Naive B cell (primary cell): ENCODE measurements at regions not wholly inside any gene's neighbourhood (a gene's known extent, or its start where the extent isn't known, plus 50 kb on each side); places are given as distances from the start of the nearest gene placed in this dataset.
"Not testable (repeated sequence)": the region's sequence is repeated elsewhere in the genome, so short reads cannot be mapped to it uniquely, and the experiment has no call there.

Experiments used
- ATAC-seq, 2 donors: fragments of 150-1000 bp; cut with Tn5 transposase; 2 replicates each; pipeline ENCODE4 v1.10.0; 2021; ENCODE audit warnings: low read depth in 2 of 2, mild to moderate bottlenecking in 2 of 2, moderate library complexity in 2 of 2
- DNase-seq: peaks from one replicate; pipeline ENCODE4 v3.0.0; 2022
- H3K27ac Mint-ChIP-seq, 6 donors: one replicate each; pipeline ENCODE4 v1.8.0; 2020 to 2022; ENCODE audit warnings: mild to moderate bottlenecking in 6 of 6, mixed read lengths in 6 of 6, moderate library complexity in 5 of 6, inconsistent platforms in 2 of 6
- H3K27me3 Mint-ChIP-seq, 3 donors: one replicate each; pipeline ENCODE4 v1.8.0; 2021 to 2022; ENCODE audit warnings: mixed read lengths in 3 of 3, mild to moderate bottlenecking in 1 of 3
- H3K36me3 Mint-ChIP-seq, 2 donors: one replicate each; pipeline ENCODE4 v1.8.0; 2020 to 2022; ENCODE audit warnings: mixed read lengths in 2 of 2, inconsistent platforms in 1 of 2, mild to moderate bottlenecking in 1 of 2
- H3K4me1 Mint-ChIP-seq, 3 donors: one replicate each; pipeline ENCODE4 v1.8.0; 2020 to 2022; ENCODE audit warnings: mixed read lengths in 3 of 3, inconsistent platforms in 1 of 3, mild to moderate bottlenecking in 1 of 3, moderate library complexity in 1 of 3
- H3K4me3 Mint-ChIP-seq, 8 donors: one replicate each; pipeline ENCODE4 v1.8.0; 2020 to 2022; ENCODE audit warnings: mild to moderate bottlenecking in 8 of 8, mixed read lengths in 8 of 8, moderate library complexity in 8 of 8, inconsistent platforms in 2 of 8
- H3K9me3 Mint-ChIP-seq, 7 donors: one replicate each; pipeline ENCODE4 v1.8.0; 2020 to 2022; ENCODE audit warnings: mixed read lengths in 7 of 7, mild to moderate bottlenecking in 5 of 7, inconsistent platforms in 2 of 7, moderate library complexity in 1 of 7

GRCh38 chr6:170147832-170148708 lies 142.8 kb downstream of the DLL1 start:
- Mint-ChIP-seq H3K4me3 (peak overlapping the region; percentile 28 to 82 (median 74)), H3K27me3 (peaks cover 17 to 57% (median 52%) of the 10 kb centered on the region in 3 donors), H3K27ac (peak overlapping the region in 3 of 6 donors; percentile 13 to 86 (median 79)), H3K4me1 (peaks cover 21 to 42% (median 28%) of the 10 kb centered on the region in 3 donors), H3K9me3 (peaks cover 6 to 17% (median 7%) of the 10 kb centered on the region in 7 donors), H3K36me3 (peaks cover 0 to 8% of the 10 kb centered on the region in 2 donors)
- ATAC-seq (peak; percentile 58 to 67), DNase-seq (no peak)

DNA sequence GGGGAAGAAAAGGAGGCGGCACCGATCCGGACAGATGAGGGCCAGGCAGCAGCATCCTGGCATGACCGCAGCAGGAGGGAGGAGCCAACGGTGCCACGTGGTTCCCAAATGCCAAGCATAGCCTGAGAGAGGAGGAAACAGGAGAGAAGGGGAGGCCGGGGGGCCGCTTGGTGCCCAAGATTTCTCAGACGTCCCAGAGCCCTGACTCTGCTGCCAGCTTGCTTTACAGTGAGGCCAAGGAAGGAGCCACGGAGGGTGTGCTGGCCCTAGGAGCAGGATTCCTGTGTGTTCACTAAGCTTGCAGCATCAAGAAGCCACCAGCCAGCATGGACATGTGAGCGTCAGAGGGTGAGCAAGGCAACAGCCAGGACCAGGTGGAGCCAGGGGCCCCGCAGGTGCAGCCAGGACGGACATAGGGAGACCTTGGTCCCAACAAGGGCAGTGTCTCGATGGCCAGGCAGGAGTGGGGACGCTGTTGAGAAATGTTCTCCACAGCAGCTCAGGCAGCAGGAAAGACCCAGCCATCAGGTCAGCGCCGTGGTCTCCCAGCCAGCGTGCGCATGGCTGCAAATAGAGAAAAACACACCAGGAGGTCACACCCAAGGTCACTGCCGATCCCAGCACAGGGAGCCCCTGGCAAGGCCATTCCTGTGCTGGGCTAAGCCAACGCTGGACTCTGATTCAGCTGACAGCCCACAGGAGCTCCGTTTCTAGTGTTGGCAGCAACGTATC lies 143.7 kb downstream of the DLL1 start:
- no peak for ATAC-seq
- peaks cover 15 to 48% (median 44%) of the 10 kb centered on the region in 3 donors for H3K27me3 Mint-ChIP-seq
- H3K27ac Mint-ChIP-seq, result peak overlapping the region in 2 of 6 donors; percentile 79 to 85
- H3K36me3 Mint-ChIP-seq, result peaks cover 0 to 8% of the 10 kb centered on the region in 2 donors
- peaks cover 6 to 18% (median 7%) of the 10 kb centered on the region in 7 donors for H3K9me3 Mint-ChIP-seq
- no peak for DNase-seq
- peak overlapping the region in 5 of 8 donors; percentile 28 to 79 (median 72) for H3K4me3 Mint-ChIP-seq
- H3K4me1 Mint-ChIP-seq, result peaks cover 21 to 42% (median 28%) of the 10 kb centered on the region in 3 donors

DNA sequence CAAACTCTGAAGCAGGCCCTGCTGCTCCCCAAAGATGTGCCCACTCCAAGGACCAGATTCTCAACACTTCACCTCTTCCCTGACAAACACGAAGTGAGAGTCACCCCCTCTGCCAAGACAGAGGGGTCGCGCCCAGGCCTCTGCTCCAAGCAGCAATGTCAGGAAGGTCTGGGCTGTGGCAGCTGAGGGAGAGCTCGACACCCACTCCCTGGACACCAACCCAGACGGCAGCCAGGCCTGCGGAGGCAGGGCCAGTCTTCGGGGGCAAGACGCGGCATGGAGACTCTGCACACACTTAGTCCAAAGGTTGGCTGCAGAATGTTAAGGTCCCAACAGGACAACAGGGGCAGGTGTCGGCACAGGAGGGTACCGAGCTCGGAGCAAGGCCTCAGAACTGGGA lies 144.2 kb downstream of the DLL1 start:
- ATAC-seq (no peak), DNase-seq (no peak)
- H3K4me3 Mint-ChIP-seq, result peak overlapping the region in 1 of 8 donors; percentile 79
- peaks cover 6 to 18% (median 7%) of the 10 kb centered on the region in 7 donors for H3K9me3 Mint-ChIP-seq
- peak overlapping the region in 2 of 6 donors; percentile 42 to 67 for H3K27ac Mint-ChIP-seq
- H3K27me3 Mint-ChIP-seq, result peaks cover 9 to 42% (median 38%) of the 10 kb centered on the region in 3 donors
- peaks cover 0 to 8% of the 10 kb centered on the region in 2 donors for H3K36me3 Mint-ChIP-seq
- peaks cover 21 to 42% (median 28%) of the 10 kb centered on the region in 3 donors for H3K4me1 Mint-ChIP-seq

GRCh38 chr6:170146131-170146530 lies 144.7 kb downstream of the DLL1 start:
- not testable (repeated sequence) for ATAC-seq, DNase-seq, H3K4me3 Mint-ChIP-seq, H3K36me3 Mint-ChIP-seq, H3K27ac Mint-ChIP-seq
- H3K9me3 Mint-ChIP-seq, result peaks cover 6 to 18% (median 7%) of the 10 kb centered on the region in 7 donors
- H3K4me1 Mint-ChIP-seq, result peaks cover 21 to 42% (median 28%) of the 10 kb centered on the region in 3 donors
- peaks cover 4 to 37% (median 36%) of the 10 kb centered on the region in 3 donors for H3K27me3 Mint-ChIP-seq

DNA sequence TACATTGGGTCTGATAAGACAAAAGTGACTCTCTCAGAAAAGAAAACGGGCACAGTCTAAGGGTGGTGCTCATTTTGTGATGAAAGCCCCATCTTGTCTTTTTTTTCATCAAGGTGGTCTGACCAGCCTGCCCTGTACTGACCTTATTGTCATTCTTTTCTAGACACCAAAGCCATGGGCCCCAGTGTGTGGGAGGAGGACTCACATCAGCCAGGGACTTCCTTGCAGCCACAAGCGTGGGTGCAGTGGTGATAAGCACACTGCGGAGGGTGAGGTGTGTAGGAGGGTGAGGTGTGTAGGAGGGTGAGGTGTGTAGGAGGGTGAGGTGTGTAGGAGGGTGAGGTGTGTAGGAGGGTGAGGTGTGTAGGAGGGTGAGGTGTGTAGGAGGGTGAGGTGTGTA lies 145.2 kb downstream of the DLL1 start:
- Mint-ChIP-seq H3K4me1 (peaks cover 21 to 42% (median 28%) of the 10 kb centered on the region in 3 donors), H3K27ac (peak overlapping the region in 1 of 6 donors; percentile 67), H3K27me3 (peaks cover 3 to 35% (median 33%) of the 10 kb centered on the region in 3 donors), H3K9me3 (peaks cover 6 to 18% (median 7%) of the 10 kb centered on the region in 7 donors)
- not testable (repeated sequence) for H3K4me3 Mint-ChIP-seq, ATAC-seq, DNase-seq, H3K36me3 Mint-ChIP-seq

DNA sequence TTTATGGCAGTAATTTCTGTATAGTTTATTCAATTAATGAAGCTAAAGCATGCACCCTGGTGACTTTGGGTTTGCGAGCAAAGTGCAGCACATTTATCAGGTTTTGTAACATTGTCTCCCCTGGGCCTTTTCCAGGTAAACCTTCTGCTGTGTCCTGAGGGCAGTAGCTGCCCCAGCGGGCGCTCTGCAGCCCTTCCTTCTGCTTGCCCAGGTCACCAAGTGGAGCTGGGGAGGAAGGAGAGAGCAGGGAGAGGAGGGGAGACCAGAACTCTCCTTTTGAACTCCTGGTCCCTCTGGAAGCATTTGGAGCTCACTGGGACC lies 145.6 kb downstream of the DLL1 start:
- Mint-ChIP-seq H3K36me3 (peaks cover 0 to 8% of the 10 kb centered on the region in 2 donors), H3K4me1 (peaks cover 21 to 42% (median 28%) of the 10 kb centered on the region in 3 donors), H3K27me3 (peaks cover 3 to 30% (median 28%) of the 10 kb centered on the region in 3 donors), H3K9me3 (peaks cover 6 to 18% (median 7%) of the 10 kb centered on the region in 7 donors), H3K4me3 (no peak overlapping the region), H3K27ac (peak overlapping the region in 2 of 6 donors; percentile 62 to 67)
- ATAC-seq, result no peak
- DNase-seq, result no peak

DNA sequence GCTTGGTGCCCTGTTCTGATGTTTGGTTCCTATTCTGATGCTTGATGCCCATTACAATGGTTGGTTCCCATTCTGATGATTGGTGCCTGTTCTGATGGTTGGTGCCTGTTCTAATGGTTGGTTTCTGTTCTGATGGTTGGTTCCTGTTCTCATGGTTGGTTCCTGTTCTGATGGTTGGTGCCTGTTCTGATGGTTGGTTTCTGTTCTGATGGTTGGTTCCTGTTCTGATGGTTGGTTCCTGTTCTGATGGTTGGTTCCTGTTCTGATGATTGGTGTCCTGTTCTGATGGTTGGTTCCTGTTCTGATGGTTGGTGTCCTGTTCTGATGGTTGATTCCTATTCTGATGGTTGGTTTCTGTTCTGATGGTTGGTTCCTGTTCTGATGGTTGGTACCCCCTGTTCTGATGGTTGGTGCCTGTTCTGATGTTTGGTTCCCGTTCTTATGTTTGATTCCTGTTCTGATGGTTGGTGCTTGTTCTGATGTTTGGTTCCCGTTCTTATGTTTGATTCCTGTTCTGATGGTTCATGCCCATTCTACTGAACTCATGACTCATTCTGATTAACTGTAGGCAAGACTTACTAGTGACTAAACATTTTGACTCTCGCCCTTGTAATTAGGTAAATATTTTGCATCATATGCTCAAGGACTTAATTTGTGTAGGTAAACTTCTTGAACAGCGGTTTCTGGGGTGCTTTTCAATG lies 146.2 kb downstream of the DLL1 start:
- ATAC-seq, result peak; percentile 25 to 28
- peaks cover 3 to 25% (median 23%) of the 10 kb centered on the region in 3 donors for H3K27me3 Mint-ChIP-seq
- H3K4me3 Mint-ChIP-seq, result peak overlapping the region in 3 of 8 donors; percentile 21 to 74 (median 67)
- no peak for DNase-seq
- peak overlapping the region in 4 of 6 donors; percentile 36 to 89 (median 66) for H3K27ac Mint-ChIP-seq
- peaks cover 21 to 41% (median 25%) of the 10 kb centered on the region in 3 donors for H3K4me1 Mint-ChIP-seq
- peaks cover 0 to 8% of the 10 kb centered on the region in 2 donors for H3K36me3 Mint-ChIP-seq
- peaks cover 6 to 18% (median 7%) of the 10 kb centered on the region in 7 donors for H3K9me3 Mint-ChIP-seq

- H3K9me3 Mint-ChIP-seq, result peaks cover 6 to 18% (median 14%) of the 10 kb centered on the region in 7 donors
- H3K27ac Mint-ChIP-seq, result peak overlapping the region in 2 of 6 donors; percentile 39 to 71
- H3K27me3 Mint-ChIP-seq, result peaks cover 3 to 14% (median 12%) of the 10 kb centered on the region in 3 donors
- H3K4me1 Mint-ChIP-seq, result peaks cover 13 to 32% (median 21%) of the 10 kb centered on the region in 3 donors
- no peak for ATAC-seq
- no peak for DNase-seq
- no peak overlapping the region for H3K4me3 Mint-ChIP-seq
- peaks cover 0 to 8% of the 10 kb centered on the region in 2 donors for H3K36me3 Mint-ChIP-seq
Observed at GRCh38 chr6:170143401-170144150, 147.3 kb downstream of the DLL1 start.

DNA sequence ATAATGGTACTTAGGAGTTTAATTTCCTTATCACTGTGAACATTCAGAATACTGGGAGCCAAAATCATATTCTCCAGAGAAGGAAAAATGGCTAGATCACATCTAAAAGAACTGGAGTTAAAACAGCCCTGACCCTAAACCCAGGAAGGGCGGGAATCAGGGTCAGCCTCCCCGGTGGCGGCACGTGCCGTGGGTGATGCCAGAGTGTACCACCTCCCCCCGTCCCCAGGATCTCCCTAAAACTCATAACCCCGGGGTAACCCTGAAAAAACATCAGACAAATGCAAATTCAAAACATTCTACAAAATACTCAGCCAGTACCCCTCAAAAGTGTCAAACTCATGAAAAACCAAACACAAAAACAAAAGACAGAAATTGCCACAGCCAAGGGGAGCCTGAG lies 148.3 kb downstream of the DLL1 start:
- H3K9me3 Mint-ChIP-seq, result peaks cover 6 to 18% (median 15%) of the 10 kb centered on the region in 7 donors
- peaks cover 0 to 8% of the 10 kb centered on the region in 2 donors for H3K36me3 Mint-ChIP-seq
- ATAC-seq (no peak), DNase-seq (no peak)
- H3K4me1 Mint-ChIP-seq, result peaks cover 3 to 22% (median 12%) of the 10 kb centered on the region in 3 donors
- no peak overlapping the region for H3K4me3 Mint-ChIP-seq
- H3K27ac Mint-ChIP-seq, result no peak overlapping the region
- H3K27me3 Mint-ChIP-seq, result peaks cover 0 to 7% (median 6%) of the 10 kb centered on the region in 3 donors

- H3K4me3 Mint-ChIP-seq, H3K27ac Mint-ChIP-seq, H3K27me3 Mint-ChIP-seq, ATAC-seq, H3K36me3 Mint-ChIP-seq, DNase-seq: not testable (repeated sequence)
- Mint-ChIP-seq H3K9me3 (peaks cover 6 to 18% (median 15%) of the 10 kb centered on the region in 7 donors), H3K4me1 (peaks cover 0 to 14% (median 7%) of the 10 kb centered on the region in 3 donors)
Observed at GRCh38 chr6:170141061-170141460, 149.8 kb downstream of the DLL1 start.

GRCh38 chr6:170140129-170140528 lies 150.7 kb downstream of the DLL1 start:
- Mint-ChIP-seq H3K4me1 (peaks cover 0 to 14% (median 7%) of the 10 kb centered on the region in 3 donors), H3K27ac (no peak overlapping the region), H3K9me3 (peaks cover 6 to 18% (median 14%) of the 10 kb centered on the region in 7 donors), H3K36me3 (peaks cover 0 to 8% of the 10 kb centered on the region in 2 donors), H3K4me3 (no peak overlapping the region), H3K27me3 (peaks cover 0 to 6% (median 0%) of the 10 kb centered on the region in 3 donors)
- no peak for ATAC-seq
- DNase-seq, result no peak

GRCh38 chr6:170139531-170139930 lies 151.3 kb downstream of the DLL1 start:
- Mint-ChIP-seq H3K27ac (no peak overlapping the region), H3K27me3 (peaks cover 0 to 6% (median 0%) of the 10 kb centered on the region in 3 donors), H3K4me1 (peaks cover 0 to 10% (median 3%) of the 10 kb centered on the region in 3 donors), H3K4me3 (no peak overlapping the region), H3K9me3 (peaks cover 2 to 13% (median 8%) of the 10 kb centered on the region in 7 donors), H3K36me3 (peaks cover 0 to 2% of the 10 kb centered on the region in 2 donors)
- ATAC-seq (no peak), DNase-seq (no peak)
